Gastroesophageal sphincter (tissue), 3 donors: ENCODE measurements at regions not wholly inside any gene's neighbourhood (a gene's known extent, or its start where the extent isn't known, plus 50 kb on each side); places are given as distances from the start of the nearest gene placed in this dataset.

ENCODE experiments used
- POLR2A ChIP-seq, 2 donors: fragments of 450-650 bp; IDR thresholded peaks; one replicate each; pipeline ENCODE4 v1.6.1; 2017; ENCODE audit warnings: antibody characterized with exemption in 2 of 2, mild to moderate bottlenecking in 2 of 2, moderate library complexity in 1 of 2
- POLR2AphosphoS5 ChIP-seq: sonication (generic); formaldehyde crosslinking; IDR thresholded peaks from one replicate; pipeline ENCODE4 v1.6.1; 2017; ENCODE audit warnings: antibody characterized with exemption
- TF ChIP-seq, protein P1 (sequence below), 4 experiments: fragments of 200-600 bp in 2 of 4; fragments of 450-650 bp in 2 of 4; sonication (generic) in 1 of 4; IDR thresholded peaks; one replicate each; pipeline ENCODE4 v1.5.1; 2017 to 2019; ENCODE audit warnings: antibody characterized with exemption in 4 of 4, mild to moderate bottlenecking in 2 of 4, moderate library complexity in 2 of 4

DNA sequence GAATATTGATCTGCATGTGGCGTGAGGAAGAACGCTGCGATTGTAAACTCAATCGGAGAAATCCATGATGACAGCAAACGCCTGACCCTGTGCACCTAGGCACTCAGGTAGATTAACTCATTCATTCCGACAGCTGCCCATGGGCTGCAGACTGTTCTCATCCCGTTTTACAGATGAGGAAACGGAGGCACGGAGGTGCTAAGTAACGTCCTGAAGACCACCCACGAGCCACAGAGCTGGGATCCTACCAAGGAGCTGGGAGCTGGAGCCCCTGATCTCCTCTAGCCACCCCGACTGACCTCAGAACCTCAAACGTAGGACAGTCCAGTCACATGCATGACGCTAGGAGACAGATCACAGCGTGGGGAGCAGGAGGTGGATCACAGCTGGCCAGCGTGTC is 1092.7 kb downstream of the BRD1 start:
- TF ChIP-seq, protein P1, sequence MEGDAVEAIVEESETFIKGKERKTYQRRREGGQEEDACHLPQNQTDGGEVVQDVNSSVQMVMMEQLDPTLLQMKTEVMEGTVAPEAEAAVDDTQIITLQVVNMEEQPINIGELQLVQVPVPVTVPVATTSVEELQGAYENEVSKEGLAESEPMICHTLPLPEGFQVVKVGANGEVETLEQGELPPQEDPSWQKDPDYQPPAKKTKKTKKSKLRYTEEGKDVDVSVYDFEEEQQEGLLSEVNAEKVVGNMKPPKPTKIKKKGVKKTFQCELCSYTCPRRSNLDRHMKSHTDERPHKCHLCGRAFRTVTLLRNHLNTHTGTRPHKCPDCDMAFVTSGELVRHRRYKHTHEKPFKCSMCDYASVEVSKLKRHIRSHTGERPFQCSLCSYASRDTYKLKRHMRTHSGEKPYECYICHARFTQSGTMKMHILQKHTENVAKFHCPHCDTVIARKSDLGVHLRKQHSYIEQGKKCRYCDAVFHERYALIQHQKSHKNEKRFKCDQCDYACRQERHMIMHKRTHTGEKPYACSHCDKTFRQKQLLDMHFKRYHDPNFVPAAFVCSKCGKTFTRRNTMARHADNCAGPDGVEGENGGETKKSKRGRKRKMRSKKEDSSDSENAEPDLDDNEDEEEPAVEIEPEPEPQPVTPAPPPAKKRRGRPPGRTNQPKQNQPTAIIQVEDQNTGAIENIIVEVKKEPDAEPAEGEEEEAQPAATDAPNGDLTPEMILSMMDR (IDR thresholded peaks at IDR 0.05) = no peak
- TF ChIP-seq POLR2AphosphoS5 = no peak
- no peak for TF ChIP-seq POLR2A (IDR thresholded peaks at IDR 0.05)
